Stimulated activated CD8-positive, alpha-beta memory T cell treated with anti-CD3 and anti-CD28 coated beads, Interleukin-12 subunit alpha, Interleukin-12 subunit beta, amount 100 ng/mL, for 24 hours (primary cell): ENCODE measurements at regions not wholly inside any gene's neighbourhood (a gene's known extent, or its start where the extent isn't known, plus 50 kb on each side); places are given as distances from the start of the nearest gene placed in this dataset.
"Not testable (repeated sequence)": the region's sequence is repeated elsewhere in the genome, so short reads cannot be mapped to it uniquely, and the experiment has no call there.

Experiments used
- DNase-seq: peaks from one replicate; pipeline ENCODE4 v3.0.0-alpha.2; 2020; ENCODE audit errors: extremely low read depth

- not testable (repeated sequence) for DNase-seq
These were observed 227.4 kb upstream of the VLDLR start for GRCh38 chr9:2394087-2394741.

- DNase-seq = no peak
These were observed 225.6 kb upstream of the VLDLR start for GRCh38 chr9:2395814-2396612.

GRCh38 chr9:2396622-2397285 is 224.8 kb upstream of the VLDLR start:
- no peak for DNase-seq

GRCh38 chr9:2397875-2398274 is 223.7 kb upstream of the VLDLR start:
- not testable (repeated sequence) for DNase-seq

GRCh38 chr9:2401746-2402145 is 219.8 kb upstream of the VLDLR start:
- DNase-seq = not testable (repeated sequence)

- DNase-seq = no peak
These were observed 217.9 kb upstream of the VLDLR start for GRCh38 chr9:2403701-2404100.

- DNase-seq = no peak
These were observed 215.3 kb upstream of the VLDLR start for GRCh38 chr9:2406252-2406651.

- DNase-seq = no peak
These were observed 214.1 kb upstream of the VLDLR start for GRCh38 chr9:2407450-2407849.

GRCh38 chr9:2411459-2412215 is 209.9 kb upstream of the VLDLR start:
- no peak for DNase-seq

GRCh38 chr9:2413160-2413805 is 208.3 kb upstream of the VLDLR start:
- no peak for DNase-seq

- DNase-seq = no peak
These were observed 207.1 kb upstream of the VLDLR start for GRCh38 chr9:2414465-2414864.

- DNase-seq = no peak
These were observed 206.3 kb upstream of the VLDLR start for GRCh38 chr9:2415326-2415725.

GRCh38 chr9:2417730-2418129 is 203.9 kb upstream of the VLDLR start:
- no peak for DNase-seq

GRCh38 chr9:2418619-2419018 is 203.0 kb upstream of the VLDLR start:
- no peak for DNase-seq

GRCh38 chr9:2419347-2419746 is 202.2 kb upstream of the VLDLR start:
- DNase-seq = no peak

GRCh38 chr9:2420543-2420942 is 201.0 kb upstream of the VLDLR start:
- DNase-seq = no peak

- no peak for DNase-seq
These were observed 197.0 kb upstream of the VLDLR start for GRCh38 chr9:2424619-2425033.

GRCh38 chr9:2425676-2426075 is 195.9 kb upstream of the VLDLR start:
- DNase-seq = no peak

- no peak for DNase-seq
These were observed 194.3 kb upstream of the VLDLR start for GRCh38 chr9:2427120-2427891.

- DNase-seq = no peak
These were observed 181.6 kb upstream of the VLDLR start for GRCh38 chr9:2439957-2440356.

GRCh38 chr9:2443933-2444332 is 177.7 kb upstream of the VLDLR start:
- DNase-seq = not testable (repeated sequence)
